Skin of body (tissue), 1 donor: ENCODE measurements at regions not wholly inside any gene's neighbourhood (a gene's known extent, or its start where the extent isn't known, plus 50 kb on each side); places are given as distances from the start of the nearest gene placed in this dataset.

Experiments used
- DNase-seq: peaks from one replicate; lab custom pipeline; 2025; lab: John Stamatoyannopoulos, UW

DNA sequence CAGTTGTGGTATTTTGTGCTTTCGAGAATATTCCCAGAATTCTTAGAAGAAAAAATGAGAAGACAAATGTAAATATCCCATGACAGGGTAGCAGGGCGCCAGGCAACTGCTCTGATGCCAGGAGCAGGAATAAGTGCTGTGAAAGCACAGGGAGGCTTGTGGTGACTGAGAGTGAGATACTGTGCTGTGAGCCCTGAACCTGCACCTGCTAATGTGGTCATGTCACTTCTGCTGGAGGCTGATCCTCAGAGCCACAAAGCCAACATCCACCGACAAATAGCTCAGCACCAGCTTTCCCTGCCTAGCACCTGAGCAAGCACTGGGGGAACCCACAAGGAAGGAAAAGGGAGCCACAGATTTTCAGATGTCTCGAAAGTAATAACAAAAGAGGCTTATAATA lies 368.6 kb upstream of the CDH4 start:
- DNase-seq, result no peak

DNA sequence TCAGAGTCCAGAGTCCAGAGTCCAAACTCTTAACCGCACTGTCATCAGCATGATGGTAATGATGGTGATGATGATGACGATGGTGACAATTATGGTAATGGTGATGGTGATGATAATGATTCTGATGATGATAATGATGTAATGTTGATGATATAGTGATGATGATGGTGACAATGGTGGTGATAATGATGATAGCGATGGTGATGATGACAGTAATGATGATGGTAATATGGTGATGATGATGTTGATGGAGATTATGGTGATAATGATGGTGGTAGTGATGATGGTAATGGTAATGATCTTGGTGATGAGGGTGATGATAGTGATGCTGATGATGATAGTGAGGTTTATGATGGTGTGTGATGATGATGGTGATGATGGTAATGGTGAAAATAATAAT lies 367.8 kb upstream of the CDH4 start:
- DNase-seq, result no peak

DNA sequence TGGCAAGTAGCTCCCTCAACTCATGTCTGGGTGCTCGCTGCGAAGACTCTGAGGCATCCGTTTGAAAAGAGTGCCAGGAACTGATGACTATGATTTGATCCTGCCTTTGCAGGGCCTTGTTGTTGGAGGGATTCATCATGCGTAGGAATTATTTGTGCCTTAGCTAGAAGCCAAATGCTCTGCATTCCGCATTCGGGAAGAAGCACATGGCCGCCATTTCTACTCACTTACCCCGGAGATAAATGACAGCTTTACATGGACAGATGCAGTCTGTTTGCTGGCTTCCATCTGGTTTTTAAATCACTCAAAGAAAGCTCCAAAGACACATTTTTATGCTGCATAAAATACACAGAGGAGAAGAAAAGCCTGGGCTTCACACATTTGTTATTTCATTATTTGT lies 363.3 kb upstream of the CDH4 start:
- DNase-seq, result peak; percentile 85

DNA sequence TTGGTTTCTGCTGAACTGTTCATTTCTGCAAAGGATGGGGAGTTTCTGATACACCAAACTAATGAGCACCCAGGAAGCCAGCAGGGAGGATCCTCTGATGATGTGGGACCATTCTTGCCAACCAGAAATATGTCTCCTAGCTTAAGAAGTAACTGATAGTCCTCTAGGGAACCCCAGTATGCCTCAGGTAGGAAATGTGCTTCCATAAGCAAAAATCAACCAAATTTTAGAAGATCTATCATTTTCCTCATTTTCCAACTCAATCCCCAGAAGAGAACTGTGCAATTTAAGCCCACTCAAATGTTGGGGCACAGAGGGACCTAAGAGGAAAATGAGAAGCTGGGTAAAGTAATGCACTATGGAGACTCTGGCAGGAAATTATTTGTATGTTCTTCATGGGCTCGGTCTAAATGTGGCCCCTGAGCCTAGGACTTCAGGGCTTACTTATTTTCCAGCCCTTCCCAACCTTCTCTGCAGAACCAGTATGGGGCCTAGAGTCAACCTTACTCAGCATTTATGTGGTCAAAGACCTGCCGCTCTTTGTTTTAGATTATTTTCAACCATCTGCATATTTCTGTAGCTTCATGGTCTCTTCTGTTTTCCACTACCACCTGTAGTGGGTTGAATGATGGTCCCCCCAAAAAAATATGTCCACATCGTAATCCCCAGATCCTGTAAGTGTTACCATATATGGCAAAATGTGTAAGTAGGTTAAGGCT lies 359.8 kb upstream of the CDH4 start:
- DNase-seq, result no peak

DNA sequence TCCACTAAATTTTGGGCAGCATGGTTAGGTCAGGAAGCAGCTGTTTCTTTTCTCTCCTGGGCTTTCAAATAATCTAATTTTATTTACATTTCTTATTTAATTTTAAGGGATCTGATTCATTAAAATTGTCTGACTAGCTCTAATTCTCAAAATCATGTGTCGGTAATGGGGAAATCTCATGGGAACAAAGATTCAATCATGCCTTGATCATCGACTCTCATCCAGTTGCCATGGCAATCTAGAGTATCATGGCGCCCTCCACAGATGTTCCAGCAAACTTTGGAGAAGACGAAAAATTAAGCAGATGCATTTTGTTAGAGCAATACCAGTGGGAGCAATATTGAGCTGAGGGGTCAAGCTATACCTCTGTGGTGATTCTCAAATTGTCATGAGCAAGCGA lies 358.0 kb upstream of the CDH4 start:
- DNase-seq, result no peak

DNA sequence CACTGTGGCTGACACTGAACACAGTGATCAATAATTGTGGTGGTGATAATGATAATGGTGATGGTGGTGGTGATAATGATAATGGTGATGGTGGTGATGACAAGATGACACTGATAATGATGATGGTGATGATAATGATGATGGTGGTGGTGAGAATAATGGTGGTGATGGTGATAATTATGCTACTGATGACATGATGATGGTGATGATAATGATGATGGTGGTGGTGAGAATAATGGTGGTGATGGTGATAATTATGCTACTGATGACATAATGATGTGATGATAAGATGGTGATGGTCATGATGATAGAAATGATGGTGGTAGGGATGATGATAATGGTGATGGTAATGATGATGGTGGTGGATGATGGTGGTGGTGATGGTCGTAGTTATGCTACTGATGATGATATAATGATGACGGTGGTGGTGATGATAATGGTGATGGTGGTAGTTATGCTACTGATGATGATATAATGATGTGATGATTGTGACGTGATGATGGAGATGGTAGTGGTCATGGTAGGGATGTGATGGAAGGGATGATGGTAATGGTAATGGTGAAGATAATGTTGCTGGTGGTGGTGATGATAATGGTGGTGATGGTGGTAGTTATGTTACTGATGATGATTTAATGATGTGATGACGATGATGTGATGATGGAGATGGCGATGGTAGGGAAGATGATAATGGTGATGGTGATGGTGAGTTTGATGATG lies 356.5 kb upstream of the CDH4 start:
- no peak for DNase-seq

DNA sequence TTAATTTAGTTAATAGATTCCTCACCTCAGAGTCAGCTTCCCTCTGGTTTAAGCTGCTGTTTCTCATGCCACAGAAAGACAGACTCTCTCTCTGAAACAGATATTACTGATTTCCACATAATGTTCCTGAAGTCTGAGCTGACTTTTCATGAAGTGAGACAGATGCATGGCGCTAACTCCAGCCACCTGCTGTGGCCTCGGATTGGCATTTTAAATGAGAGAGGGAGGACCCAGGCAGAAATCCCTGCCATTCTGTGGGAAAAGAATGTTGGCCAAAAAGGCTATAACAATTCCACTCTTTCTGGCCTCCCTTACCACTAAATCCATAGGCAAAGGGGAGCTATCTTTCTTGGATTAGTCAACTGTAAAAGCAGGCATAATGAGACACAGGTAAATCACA lies 354.1 kb upstream of the CDH4 start:
- DNase-seq, result no peak

DNA sequence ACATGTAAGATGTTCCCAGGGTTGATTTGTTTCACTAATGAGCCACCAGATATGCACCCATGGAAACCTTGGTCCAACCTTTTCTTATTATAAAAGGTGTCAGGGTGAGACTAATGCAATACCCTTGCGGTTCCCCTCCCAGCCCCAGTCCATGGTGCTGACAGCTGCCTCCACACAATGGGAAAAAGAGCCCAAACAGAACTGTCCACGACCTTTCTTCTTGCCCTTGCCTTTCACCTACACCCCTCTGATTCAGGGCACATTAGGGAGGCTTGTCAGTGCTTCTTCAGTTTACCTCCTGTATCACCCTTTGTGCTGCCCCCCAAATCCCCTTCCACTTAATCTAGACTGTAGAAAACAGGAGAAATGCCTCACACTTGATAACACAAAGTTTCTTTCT lies 352.7 kb upstream of the CDH4 start:
- no peak for DNase-seq

DNA sequence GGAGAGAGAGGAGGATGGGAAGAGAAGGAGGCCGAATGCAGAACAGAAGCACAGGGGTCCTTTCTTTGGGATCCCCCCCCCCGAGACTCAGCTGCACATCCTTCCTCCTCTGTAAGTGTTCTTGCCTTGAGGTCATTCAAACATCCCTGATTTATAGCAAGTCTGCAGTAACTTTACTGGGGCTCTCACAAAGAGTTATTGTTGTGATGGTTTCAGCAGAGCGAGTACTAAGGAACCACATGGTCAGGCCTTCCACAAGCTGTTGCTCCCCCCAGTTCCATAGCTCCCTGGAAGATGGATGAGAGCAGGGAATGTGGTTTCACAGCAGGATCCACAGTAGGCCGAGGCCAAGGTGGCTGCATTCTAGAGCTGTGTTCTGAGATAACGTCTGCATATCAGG lies 351.4 kb upstream of the CDH4 start:
- peak; percentile 20 for DNase-seq

DNA sequence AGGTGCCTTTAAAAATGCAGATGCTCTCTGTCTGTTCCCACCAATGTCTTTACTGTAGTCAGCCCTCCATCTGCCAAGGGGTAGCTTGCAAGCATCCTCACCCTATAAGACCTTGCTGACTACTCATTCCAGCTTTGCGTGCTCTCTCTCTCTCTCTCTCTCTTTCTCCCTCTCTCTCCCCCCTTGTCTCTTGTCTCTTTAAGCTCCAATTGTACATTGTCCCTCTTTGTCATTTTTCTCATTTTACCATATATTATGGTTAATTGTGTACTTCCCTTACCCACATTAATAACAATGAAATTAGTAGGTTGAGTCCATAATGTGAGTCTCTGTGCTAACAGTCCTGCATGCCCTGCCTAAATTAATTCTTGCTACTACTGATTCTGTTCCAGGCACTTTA lies 350.2 kb upstream of the CDH4 start:
- no peak for DNase-seq

DNA sequence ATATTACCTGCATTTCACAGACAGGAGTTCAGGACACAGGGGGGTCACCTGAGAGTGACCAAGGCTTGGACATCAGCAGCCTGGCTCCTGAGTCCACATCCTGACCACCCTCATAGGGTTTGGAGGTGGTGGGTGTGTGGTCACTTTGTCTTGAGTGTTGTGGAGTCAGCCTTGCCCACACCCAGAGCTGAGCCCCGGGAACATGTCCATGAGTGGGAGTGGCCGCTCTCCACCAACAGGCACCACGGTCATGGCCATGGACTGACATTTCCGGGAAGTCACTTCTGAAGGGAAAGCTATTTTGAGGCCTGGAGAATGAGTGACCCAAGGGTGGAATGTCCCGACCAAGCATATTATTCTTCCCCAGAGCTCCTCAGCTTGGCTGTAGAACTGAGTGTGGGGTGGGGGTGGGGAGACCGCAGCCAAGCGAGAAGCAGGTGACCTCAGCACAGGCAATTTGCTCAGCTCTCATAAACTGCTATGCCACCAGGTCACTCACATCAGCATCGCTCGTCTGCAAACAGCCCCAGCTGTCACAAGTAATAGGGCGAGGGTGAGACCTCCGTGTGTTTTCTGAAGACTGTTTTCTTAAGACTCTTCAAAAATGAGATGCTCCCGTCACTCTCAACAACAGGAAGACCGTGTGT lies 348.6 kb upstream of the CDH4 start:
- no peak for DNase-seq

DNA sequence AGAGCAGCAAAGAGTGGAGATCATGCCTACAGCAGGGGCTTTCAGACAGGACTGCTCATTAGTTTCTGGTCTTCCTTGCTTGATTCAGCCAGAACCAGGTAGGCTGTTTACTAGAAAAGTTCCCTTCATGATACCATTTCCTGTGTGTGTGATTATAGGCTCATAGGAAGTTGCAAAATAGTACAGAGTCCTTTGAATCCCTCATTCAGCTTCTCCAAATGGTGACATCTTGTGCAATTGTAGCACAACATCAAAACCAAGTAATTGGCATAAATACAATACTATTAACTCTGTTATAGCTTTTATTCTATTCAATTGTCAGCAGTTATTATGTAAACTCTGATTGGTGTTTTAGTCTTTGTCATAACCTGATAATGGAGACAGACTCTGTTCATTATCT lies 347.3 kb upstream of the CDH4 start:
- DNase-seq, result no peak

DNA sequence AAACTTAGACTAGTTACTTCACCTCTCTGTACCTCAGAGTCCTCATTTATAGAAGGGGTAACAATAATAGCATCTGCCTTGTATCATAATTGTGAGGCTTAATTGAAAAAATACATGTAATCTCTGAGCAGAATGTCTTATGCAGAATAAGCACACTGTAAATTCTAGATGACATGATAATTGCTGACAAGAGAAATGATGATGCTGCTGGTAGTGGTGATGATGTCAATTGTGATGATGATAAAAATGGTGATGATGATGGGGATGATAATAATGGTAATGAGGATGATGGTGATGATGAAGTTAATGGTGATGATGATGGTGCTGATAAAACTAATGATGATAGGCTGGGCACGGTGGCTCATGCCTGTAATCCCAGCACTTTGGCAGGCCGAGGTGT lies 346.1 kb upstream of the CDH4 start:
- DNase-seq, result no peak

DNA sequence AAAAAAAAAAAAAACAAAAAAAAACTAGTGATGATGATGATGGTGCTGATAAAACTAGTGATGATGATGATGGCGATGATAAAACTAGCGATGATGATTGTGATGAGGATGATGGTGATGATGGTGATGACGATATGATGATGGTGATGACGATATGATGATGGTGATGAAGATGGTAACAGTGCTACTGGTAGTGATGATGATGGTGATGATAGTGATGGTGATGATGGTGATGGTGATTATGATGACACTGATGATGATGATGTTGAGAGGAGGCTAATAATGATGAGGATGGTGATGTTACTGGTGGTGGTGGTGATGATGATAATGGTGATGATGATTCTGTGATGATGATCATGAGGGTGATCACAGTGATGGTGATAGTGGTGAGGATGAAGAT lies 345.5 kb upstream of the CDH4 start:
- no peak for DNase-seq

DNA sequence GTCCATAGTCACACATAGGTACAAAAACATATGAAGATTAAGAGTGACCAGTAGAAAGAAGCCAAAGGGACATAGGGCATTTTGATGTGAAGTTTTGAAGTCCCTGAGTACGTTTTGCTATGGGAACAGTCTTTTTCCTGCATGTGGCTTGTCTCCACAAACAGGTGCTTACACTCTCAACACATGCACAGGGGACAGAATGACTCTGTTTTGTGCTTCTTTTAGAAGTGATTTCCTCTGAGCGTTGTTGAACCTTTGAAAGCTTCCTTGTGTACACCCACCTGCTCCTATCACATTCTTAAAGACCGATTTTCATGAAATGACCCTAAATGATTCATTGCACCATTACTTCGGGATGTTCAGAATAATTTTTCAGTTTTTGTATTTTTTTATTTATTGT lies 338.8 kb upstream of the CDH4 start:
- DNase-seq, result no peak

DNA sequence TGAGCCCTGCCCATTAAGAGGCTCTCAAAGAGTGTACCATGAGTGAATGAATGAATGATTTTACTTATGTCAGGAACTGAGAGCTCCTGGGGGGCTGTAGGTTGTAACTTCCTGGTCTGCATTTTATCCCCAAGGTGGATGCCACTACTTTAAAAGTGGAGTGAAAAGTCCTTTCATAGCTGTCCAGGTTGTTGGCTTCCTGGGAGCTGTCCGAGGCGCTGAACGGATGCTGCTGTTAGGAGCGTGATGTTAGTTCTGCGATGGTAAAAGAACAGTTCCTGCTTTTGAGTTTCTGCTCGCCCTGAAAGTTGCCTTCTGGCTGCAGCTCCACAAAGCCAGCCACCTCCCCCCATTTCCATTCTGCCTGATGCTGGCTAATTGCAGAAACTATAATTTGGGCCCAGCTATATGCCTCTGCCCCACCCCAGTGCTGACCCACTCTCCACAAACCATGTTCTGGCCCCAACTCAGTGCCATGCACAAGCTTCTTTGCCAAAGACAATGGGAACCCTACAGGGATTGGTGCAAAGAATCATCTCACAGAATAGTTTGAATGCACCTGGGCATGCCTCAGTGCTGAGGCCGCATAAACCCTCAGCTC lies 330.9 kb upstream of the CDH4 start:
- DNase-seq, result no peak

DNA sequence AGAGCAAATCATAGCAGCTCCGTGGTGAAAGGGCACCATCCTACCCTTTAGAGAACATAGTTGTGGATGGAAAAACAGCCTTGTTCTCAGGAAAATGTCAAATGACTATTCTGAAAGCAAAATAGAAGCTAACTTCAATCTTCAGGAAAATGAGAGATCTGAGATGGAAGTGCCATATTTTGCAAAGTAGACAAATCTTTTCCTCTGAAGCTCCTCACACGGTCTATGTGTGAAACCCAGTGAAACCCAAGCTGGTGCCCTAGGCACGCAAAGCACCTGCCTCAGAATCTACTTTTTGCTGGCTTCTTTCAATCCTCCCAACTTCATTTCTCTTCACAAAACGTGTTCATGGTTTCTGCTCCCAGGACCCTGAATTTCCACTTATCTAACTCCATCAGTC lies 325.2 kb upstream of the CDH4 start:
- DNase-seq, result no peak

DNA sequence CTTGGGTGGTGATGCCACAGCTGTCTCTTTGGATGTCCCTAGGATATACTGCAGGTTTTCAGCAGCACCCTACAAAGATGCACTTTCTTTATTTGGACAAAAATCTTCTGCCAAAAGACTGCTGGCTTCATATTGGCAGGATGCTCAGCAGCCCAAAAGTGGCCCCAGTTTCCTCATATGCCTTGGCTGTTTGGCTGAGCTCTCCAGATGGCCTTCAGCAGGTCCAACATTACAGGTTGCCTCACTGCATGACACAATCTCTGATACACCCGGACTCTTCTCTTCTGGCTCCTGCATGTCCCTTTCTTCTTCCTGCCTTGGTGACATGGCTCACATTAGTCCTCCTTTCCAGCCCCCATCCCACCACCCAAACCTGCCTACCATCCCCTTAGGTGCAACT lies 323.7 kb upstream of the CDH4 start:
- no peak for DNase-seq

DNA sequence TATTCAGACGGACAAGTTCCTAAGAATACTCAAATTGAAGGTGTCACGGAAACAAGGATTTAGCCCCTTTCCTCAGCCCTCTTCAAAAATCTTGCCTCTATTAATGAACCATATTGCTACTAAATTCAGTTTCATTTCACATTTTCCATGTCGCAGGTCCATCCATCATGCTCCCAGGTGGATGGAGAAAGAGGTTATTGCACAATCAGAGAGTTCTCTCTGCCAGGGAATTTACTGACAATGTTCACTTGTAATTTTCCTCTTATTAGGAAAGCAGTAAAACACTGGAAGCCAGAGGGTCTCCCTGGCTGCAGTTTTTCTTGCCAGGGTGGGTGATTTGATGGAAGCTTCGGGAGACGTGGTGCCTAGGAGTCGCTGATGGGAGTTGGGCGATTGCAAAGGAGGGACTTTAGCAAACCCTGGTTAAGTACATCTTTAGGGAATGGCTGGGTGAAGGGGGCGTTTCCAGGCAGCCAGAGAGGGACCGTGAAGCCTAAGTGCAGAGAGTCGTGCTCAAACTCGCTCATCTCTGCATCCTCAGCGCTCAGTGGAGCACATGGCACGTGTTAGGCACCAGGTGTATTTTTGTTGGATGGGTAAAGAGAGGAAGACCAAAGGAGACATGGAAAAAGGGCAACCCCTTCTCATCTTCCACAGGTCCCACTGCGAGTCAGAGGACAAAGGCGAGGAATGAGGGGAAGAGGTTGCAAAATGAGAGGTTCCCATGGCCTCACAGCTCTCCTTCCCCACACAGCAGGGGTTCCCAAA lies 321.9 kb upstream of the CDH4 start:
- no peak for DNase-seq

DNA sequence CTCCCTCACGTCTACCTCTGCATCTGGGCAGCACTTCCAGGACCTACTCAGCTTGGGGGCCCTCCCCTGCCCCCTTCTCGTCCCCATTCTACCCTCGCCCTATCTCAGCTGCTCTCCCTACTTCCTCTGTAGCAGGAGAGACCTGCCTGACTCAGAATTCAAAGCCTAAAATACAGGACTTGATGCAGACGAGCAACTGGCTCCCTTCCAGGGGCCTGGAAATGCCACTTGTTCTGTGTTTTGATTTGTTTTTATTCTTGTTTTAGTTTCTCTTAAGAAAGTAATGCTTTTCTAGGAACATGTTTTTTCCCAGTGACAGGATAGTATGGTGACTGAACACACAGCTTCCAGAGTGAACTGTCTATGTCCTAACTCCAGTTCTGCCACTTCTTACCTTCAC lies 320.4 kb upstream of the CDH4 start:
- no peak for DNase-seq

DNA sequence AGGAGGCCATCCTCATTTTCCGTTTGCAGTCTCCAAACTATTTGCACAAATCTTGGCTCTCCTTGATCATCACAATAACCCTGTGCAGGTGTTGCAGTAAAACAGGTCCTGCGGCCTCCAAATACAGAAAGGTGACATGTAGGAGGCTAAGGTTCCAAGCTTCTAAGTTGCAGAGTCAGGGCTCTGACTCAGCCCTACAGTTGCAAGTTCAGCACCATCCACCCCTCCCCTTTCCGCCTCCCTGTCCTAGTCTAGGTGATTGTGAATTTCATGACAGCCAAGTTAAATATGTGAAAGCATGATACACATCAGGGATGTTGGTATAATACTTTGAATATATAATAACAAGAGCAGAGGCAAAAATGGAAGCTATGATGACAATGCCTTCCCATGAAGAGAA lies 317.3 kb upstream of the CDH4 start:
- DNase-seq, result no peak

DNA sequence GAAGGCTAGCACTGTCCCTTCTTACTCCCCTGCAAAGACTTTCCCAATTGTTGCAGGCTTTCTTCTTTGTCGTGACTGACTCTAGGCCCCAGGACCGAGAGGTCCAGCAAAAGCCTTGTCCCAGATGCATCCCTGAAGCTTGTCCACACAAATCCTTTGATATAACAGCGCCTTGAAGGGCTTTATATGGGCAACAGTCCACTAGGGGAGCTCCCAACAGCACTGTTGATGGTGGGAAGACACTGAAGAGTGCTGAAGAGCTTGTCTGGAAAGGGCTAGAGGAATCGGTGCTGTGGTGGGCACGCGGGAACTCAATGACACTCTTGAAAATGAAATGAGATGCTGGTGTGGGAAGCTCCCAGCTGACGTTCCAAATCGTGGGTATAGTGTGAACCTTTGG lies 316.1 kb upstream of the CDH4 start:
- DNase-seq, result no peak
